ENCODE measurements at regions not wholly inside any gene's neighbourhood (a gene's known extent, or its start where the extent isn't known, plus 50 kb on each side); places are given as distances from the start of the nearest gene placed in this dataset.

GRCh38 chr20:3334156-3334943, 73.1 kb downstream of the DNAAF9 start:
- TF ChIP-seq EZH2phosphoT487 (IDR thresholded peaks at IDR 0.05; ENCODE audit: low read depth, severe bottlenecking, unreplicated experiment) (no peak), CTCF (IDR thresholded peaks at IDR 0.05; ENCODE audit: poor library complexity) (no peak)
